GM12891 (cell line): ENCODE measurements at regions not wholly inside any gene's neighbourhood (a gene's known extent, or its start where the extent isn't known, plus 50 kb on each side); places are given as distances from the start of the nearest gene placed in this dataset.
A peak's percentile ranks its signal among the peaks of the same experiment; 100 is the strongest.

Experiments used
- DNase-seq: peaks from one replicate; pipeline ENCODE4 v3.0.0; 2011; ENCODE audit warnings: low spot score; ENCODE audit not compliant: insufficient read length
- FAIRE-seq: peaks from 2 replicates; lab custom pipeline; 2011; peaks lifted over from hg19 to GRCh38; lab: Jason Lieb, UNC
- PAX5 ChIP-seq: IDR thresholded peaks from 2 replicates; pipeline ENCODE4 v1.6.1; 2011; ENCODE audit warnings: low read length, moderate library complexity, mild to moderate bottlenecking; ENCODE audit not compliant: insufficient read depth, severe bottlenecking
- POLR2A ChIP-seq: IDR thresholded peaks from 2 replicates; pipeline ENCODE4 v1.6.1; 2011; ENCODE audit warnings: low read depth, low read length, control low read depth
- POLR2AphosphoS5 ChIP-seq: IDR thresholded peaks from 2 replicates; pipeline ENCODE4 v1.6.1; 2011; ENCODE audit warnings: low read depth, low read length, control low read depth
- POU2F2 ChIP-seq: IDR thresholded peaks from 2 replicates; pipeline ENCODE4 v1.6.1; 2011; ENCODE audit warnings: low read depth, mild to moderate bottlenecking, control low read depth, low read length, moderate library complexity
- SPI1 ChIP-seq: IDR thresholded peaks from 2 replicates; pipeline ENCODE4 v1.6.1; 2011; ENCODE audit warnings: low read depth, low read length, control low read depth
- TAF1 ChIP-seq: IDR thresholded peaks from 2 replicates; pipeline ENCODE4 v1.6.1; 2011; ENCODE audit warnings: low read depth, low read length, control low read depth

GRCh38 chr3:70433091-70433490, 120.7 kb upstream of the MDFIC2 start:
- no peak for TF ChIP-seq POLR2A
- TF ChIP-seq PAX5, result no peak
- TF ChIP-seq POLR2AphosphoS5, result no peak
- TF ChIP-seq SPI1, result no peak
- TF ChIP-seq POU2F2, result no peak
- no peak for TF ChIP-seq TAF1
- DNase-seq, result no peak
- FAIRE-seq, result no peak

DNA sequence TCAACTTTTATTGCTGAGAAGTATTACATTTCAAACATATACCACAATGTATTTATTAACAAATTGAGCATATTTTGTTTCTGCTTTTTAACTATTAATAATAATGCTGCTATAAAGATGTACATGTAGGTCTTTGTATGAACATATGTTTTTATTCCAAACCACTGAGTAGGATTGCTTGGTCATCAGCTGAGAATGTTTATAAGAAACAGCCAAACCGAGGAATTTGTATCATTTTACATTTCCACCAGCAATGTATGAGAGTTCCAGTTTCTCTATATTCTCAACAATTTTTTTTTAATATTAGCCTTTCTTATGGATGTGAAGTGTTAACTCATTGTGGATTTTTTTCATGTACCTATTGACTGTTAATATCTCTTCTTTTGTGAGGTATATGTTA, 119.5 kb upstream of the MDFIC2 start:
- FAIRE-seq (no peak), DNase-seq (no peak)
- TF ChIP-seq POU2F2 (no peak), TAF1 (no peak), POLR2A (no peak), SPI1 (no peak), POLR2AphosphoS5 (no peak), PAX5 (no peak)

GRCh38 chr3:70426071-70426470, 113.6 kb upstream of the MDFIC2 start:
- TF ChIP-seq POLR2A (no peak), TAF1 (no peak), SPI1 (no peak), POLR2AphosphoS5 (no peak), PAX5 (no peak), POU2F2 (no peak)
- FAIRE-seq (no peak), DNase-seq (no peak)

DNA sequence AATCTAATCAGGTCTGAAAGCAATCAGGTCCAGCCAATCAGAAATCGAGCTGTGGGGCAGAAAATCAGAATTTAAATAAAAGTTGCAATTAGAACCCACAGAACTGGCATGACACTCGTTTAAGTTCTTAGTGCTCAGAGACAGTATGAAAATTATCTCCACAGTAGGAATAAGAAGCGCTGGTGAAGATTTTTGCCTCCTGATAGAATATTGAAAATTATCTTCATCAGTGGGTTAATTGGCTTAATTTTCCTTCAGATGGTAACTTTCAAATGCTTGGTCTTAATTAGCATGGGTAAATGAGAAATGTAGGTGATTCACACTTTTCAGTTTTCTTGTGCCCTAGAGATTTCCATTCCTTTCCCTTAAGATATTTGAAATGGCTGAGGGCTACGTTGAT, 109.1 kb upstream of the MDFIC2 start:
- FAIRE-seq, result no peak

DNA sequence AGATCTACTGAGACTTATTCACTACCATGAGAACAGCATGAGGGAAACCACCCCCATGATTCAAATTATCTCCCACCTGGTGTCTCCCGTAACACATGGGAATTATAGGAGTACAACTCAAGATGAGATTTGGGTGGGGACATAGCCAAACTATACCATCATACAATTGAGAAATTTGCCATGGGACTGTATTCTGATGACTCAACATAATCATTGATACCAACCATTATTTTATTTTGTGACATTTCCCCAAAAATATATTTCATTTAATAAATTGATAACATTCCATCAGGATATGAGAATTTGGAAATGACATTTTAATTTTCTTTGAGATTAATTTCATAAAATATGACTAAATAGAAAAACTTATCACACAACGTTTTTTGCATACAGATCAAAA, 96.6 kb upstream of the MDFIC2 start:
- no peak for FAIRE-seq
- TF ChIP-seq SPI1, result no peak
- no peak for TF ChIP-seq TAF1
- TF ChIP-seq POU2F2, result no peak
- TF ChIP-seq POLR2A, result no peak
- TF ChIP-seq POLR2AphosphoS5, result no peak
- TF ChIP-seq PAX5, result no peak
- no peak for DNase-seq

More for the DNA sequence above, 109.1 kb upstream of the MDFIC2 start:
- TF ChIP-seq POLR2AphosphoS5, result no peak
- TF ChIP-seq POLR2A, result no peak
- TF ChIP-seq POU2F2, result no peak
- TF ChIP-seq SPI1, result no peak
- DNase-seq, result no peak

DNA sequence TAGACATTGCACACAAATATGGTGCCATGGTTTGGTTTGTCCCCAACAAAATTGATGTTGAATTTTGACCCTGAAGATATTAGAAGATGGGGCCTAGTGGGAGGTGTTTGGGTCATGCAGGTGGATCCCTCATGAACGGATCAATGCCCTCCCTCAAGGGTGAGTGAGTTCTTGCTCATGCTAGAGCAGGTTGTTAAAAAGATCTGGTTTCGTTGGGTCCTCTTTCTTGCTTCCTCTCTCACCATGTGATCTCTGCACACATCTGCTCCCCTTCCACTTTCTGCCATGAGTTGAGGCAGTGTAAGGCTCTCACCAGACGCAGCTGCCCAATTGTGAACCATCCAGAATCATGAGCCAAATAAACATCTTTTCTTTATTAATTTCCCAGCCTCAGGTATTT, 87.8 kb upstream of the MDFIC2 start:
- no peak for TF ChIP-seq POLR2AphosphoS5
- no peak for TF ChIP-seq SPI1
- TF ChIP-seq TAF1, result no peak
- TF ChIP-seq PAX5, result no peak
- no peak for TF ChIP-seq POLR2A
- TF ChIP-seq POU2F2, result no peak
- DNase-seq, result no peak
- FAIRE-seq, result peak; percentile 65

GRCh38 chr3:70393881-70394612, 81.6 kb upstream of the MDFIC2 start:
- FAIRE-seq, result no peak
- TF ChIP-seq POU2F2 (no peak), TAF1 (no peak), PAX5 (no peak), SPI1 (no peak), POLR2AphosphoS5 (no peak), POLR2A (no peak)
- DNase-seq, result no peak

- FAIRE-seq (no peak), DNase-seq (no peak)
- TF ChIP-seq PAX5 (no peak), POU2F2 (no peak), TAF1 (no peak)
These were observed 79.8 kb upstream of the MDFIC2 start for GRCh38 chr3:70392227-70392626.

- FAIRE-seq (no peak), DNase-seq (no peak)
- no peak for TF ChIP-seq POLR2AphosphoS5
These were observed 75.5 kb upstream of the MDFIC2 start for GRCh38 chr3:70387889-70388288.

DNA sequence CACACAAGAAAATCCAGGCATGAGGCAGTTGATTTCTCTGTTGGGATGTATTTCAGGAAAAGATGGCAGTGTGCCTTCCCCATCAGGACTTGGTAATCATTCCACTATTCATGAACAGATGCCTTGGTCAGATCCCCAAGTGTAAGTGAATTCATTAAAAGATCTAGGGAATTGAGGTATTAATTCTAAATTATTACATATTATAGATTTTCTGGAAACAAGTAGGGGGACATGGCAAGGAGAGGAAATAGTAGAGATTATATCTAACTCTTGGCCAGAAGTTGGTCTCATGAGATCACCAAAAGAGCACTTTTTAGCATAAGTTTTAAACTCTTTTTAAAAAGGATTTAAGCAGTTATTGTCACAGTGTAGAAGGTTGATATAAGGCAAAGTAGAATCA, 74.4 kb upstream of the MDFIC2 start:
- DNase-seq, result no peak
- FAIRE-seq, result no peak

DNA sequence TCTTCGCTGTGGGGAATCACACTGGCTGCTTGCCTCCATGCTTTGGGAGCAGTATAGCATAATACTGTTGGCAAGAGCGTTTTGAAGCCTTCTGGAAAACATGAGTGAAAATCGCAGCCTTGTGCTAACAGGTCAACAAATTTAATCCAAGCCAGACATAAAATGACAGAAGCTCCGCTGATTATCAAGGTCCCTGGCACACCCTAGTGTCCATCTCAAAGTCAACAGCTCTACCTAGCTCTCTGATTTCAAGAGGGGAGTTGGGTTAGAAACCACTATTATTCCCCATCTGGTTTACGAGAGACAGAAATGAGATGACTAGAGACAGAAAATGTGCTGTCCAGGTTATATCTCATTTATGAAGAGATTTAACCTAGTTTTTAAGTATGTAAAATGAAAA, 73.6 kb upstream of the MDFIC2 start:
- no peak for TF ChIP-seq POLR2AphosphoS5
- no peak for TF ChIP-seq SPI1
- no peak for TF ChIP-seq POLR2A
- no peak for TF ChIP-seq POU2F2
- TF ChIP-seq PAX5, result no peak
- no peak for TF ChIP-seq TAF1
- DNase-seq (no peak), FAIRE-seq (no peak)

More for the DNA sequence above, 74.4 kb upstream of the MDFIC2 start:
- no peak for TF ChIP-seq PAX5
- no peak for TF ChIP-seq POLR2AphosphoS5
- no peak for TF ChIP-seq SPI1
- no peak for TF ChIP-seq POU2F2
- TF ChIP-seq POLR2A, result no peak
- no peak for TF ChIP-seq TAF1
